Prostate gland (tissue), 2 donors: ENCODE measurements at regions not wholly inside any gene's neighbourhood (a gene's known extent, or its start where the extent isn't known, plus 50 kb on each side); places are given as distances from the start of the nearest gene placed in this dataset.

Experiments used
- DNase-seq: peaks from one replicate; pipeline ENCODE4 v3.0.0-alpha.2; 2019; ENCODE audit warnings: low spot score
- H3K27ac ChIP-seq, 2 donors: fragments of 200-600 bp; sonication (generic); 2 replicates each; pipeline ENCODE4 v1.5.1; 2017 to 2019
- H3K27me3 ChIP-seq: fragments of 200-600 bp; sonication (generic); replicated peaks from 2 replicates; pipeline ENCODE4 v1.5.1; 2019; ENCODE audit not compliant: insufficient read depth
- H3K36me3 ChIP-seq, 2 donors: fragments of 200-600 bp; sonication (generic); 1 replicate in 1 of 2; 2 replicates in 1 of 2; pipeline versions ENCODE4 v1.5.1 to v1.8.1; 2017 to 2019
- H3K4me1 ChIP-seq: fragments of 200-600 bp; sonication (generic); replicated peaks from 2 replicates; pipeline ENCODE4 v1.5.1; 2019
- H3K4me3 ChIP-seq, 2 donors: fragments of 200-600 bp; sonication (generic); 2 replicates each; pipeline ENCODE4 v1.5.1; 2017 to 2019
- H3K9me3 ChIP-seq: fragments of 200-600 bp; sonication (generic); 2 replicates; pipeline ENCODE4 v1.5.1; 2017
- POLR2A ChIP-seq: fragments of 450-650 bp; IDR thresholded peaks from one replicate; pipeline ENCODE4 v1.6.1; 2016; ENCODE audit warnings: antibody characterized with exemption, mild to moderate bottlenecking
- POLR2AphosphoS5 ChIP-seq: sonication (generic); formaldehyde crosslinking; IDR thresholded peaks from one replicate; pipeline ENCODE4 v1.6.1; 2017; ENCODE audit warnings: antibody characterized with exemption
- WGBS: methylation state at CpG from one replicate; pipeline ENCODE4 v1.1.5; 2018; 5-methylcytosine and 5-hydroxymethylcytosine counted together
- intact Hi-C: fragments of 100-400 bp; cut with DNase I; formaldehyde crosslinking; loops from one replicate; pipeline ENCODE4 v1.14.2; 2022
- TF ChIP-seq, protein P1 (sequence below), 4 experiments: fragments of 200-600 bp in 2 of 4; fragments of 450-650 bp in 2 of 4; sonication (generic) in 2 of 4; IDR thresholded peaks; 1 replicate in 3 of 4; 2 replicates in 1 of 4; pipeline ENCODE4 v1.5.1; 2016 to 2019; ENCODE audit warnings: antibody characterized with exemption in 4 of 4, mild to moderate bottlenecking in 2 of 4, moderate library complexity in 2 of 4

DNA sequence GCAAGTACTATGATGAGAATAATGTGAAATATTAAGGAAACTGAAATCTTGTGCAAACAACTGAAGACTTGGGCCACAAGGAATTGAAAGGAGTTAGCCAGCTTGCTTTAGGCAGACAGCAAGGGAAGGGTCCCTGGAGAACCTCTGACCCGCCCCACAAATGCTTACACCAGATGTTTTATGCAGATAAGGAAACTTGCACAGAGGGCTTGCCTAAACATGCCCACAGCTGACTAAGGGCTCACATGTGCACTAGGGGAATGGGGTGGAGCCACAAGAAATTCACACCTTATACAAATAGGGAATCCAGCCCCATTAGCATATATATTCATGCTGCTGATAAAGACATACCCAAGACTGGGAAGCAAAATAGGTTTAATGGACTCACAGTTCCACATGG lies 86.1 kb upstream of the CYYR1 start:
- H3K4me1 ChIP-seq = no peaks in the 10 kb centered on the region
- WGBS = 53% methylated on average over 1 of the region's 1 CpG
- H3K4me3 ChIP-seq = no peak overlapping the region
- no peaks in the 10 kb centered on the region for H3K9me3 ChIP-seq
- H3K27ac ChIP-seq = no peak overlapping the region
- TF ChIP-seq POLR2AphosphoS5 (no peak), POLR2A (no peak)
- TF ChIP-seq, protein P1, sequence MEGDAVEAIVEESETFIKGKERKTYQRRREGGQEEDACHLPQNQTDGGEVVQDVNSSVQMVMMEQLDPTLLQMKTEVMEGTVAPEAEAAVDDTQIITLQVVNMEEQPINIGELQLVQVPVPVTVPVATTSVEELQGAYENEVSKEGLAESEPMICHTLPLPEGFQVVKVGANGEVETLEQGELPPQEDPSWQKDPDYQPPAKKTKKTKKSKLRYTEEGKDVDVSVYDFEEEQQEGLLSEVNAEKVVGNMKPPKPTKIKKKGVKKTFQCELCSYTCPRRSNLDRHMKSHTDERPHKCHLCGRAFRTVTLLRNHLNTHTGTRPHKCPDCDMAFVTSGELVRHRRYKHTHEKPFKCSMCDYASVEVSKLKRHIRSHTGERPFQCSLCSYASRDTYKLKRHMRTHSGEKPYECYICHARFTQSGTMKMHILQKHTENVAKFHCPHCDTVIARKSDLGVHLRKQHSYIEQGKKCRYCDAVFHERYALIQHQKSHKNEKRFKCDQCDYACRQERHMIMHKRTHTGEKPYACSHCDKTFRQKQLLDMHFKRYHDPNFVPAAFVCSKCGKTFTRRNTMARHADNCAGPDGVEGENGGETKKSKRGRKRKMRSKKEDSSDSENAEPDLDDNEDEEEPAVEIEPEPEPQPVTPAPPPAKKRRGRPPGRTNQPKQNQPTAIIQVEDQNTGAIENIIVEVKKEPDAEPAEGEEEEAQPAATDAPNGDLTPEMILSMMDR (IDR thresholded peaks at IDR 0.05) = no peak
- no peaks in the 10 kb centered on the region for H3K27me3 ChIP-seq
- no peaks in the 10 kb centered on the region for H3K36me3 ChIP-seq
- no peak for DNase-seq
- intact Hi-C loops = no loop called here

DNA sequence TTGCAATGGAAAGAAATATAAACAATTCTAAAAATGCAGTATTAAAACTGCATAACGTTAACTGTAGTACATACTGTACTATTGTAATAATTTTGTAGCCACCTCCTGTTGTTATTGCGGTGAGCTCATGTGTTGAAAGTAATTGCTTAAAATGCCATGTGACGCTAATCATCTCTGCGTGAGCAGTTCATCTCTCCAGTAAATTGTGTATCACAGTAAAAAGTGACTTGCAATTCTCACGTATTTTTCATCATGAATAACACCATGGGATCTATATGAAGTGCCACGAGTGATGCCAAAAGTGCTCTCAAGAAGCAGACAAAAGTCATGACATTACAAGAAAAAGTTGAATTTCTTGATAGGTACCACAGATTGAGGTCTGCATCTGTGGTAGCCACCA lies 82.4 kb upstream of the CYYR1 start:
- no peaks in the 10 kb centered on the region for H3K9me3 ChIP-seq
- no peak for DNase-seq
- no peaks in the 10 kb centered on the region for H3K4me1 ChIP-seq
- H3K27me3 ChIP-seq = no peaks in the 10 kb centered on the region
- H3K4me3 ChIP-seq = no peak overlapping the region
- TF ChIP-seq POLR2A (no peak), POLR2AphosphoS5 (no peak)
- TF ChIP-seq, protein P1 (IDR thresholded peaks at IDR 0.05) = no peak
- intact Hi-C loops = no loop called here
- no peaks in the 10 kb centered on the region for H3K36me3 ChIP-seq
- no peak overlapping the region for H3K27ac ChIP-seq
- 82% methylated on average over 6 of the region's 6 CpGs for WGBS

DNA sequence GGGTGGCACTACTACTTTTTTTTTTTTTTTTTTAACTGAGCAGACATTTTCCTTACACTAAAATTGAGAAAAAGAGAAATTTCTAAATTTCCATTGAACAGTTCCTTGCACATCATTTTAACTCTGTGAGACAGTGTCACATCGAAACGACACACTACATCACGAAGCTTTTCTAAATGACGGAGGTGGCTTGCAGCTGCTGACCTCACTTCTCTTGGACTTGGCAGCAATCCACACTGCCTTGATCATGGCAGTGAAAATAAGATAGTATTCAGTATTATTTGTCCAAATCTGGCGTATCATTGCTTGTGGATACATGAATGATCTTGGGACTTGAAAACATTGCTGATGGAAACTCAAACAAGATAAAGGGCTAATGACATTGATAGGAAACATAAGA lies 80.3 kb upstream of the CYYR1 start:
- Histone ChIP-seq H3K27ac (no peak overlapping the region), H3K4me1 (no peaks in the 10 kb centered on the region), H3K9me3 (no peaks in the 10 kb centered on the region), H3K36me3 (no peaks in the 10 kb centered on the region), H3K27me3 (no peaks in the 10 kb centered on the region), H3K4me3 (no peak overlapping the region)
- TF ChIP-seq, protein P1 (IDR thresholded peaks at IDR 0.05) = no peak
- TF ChIP-seq POLR2AphosphoS5 = no peak
- no peak for TF ChIP-seq POLR2A
- 76% methylated on average over 5 of the region's 5 CpGs for WGBS
- DNase-seq = no peak
- intact Hi-C loops = no loop called here

DNA sequence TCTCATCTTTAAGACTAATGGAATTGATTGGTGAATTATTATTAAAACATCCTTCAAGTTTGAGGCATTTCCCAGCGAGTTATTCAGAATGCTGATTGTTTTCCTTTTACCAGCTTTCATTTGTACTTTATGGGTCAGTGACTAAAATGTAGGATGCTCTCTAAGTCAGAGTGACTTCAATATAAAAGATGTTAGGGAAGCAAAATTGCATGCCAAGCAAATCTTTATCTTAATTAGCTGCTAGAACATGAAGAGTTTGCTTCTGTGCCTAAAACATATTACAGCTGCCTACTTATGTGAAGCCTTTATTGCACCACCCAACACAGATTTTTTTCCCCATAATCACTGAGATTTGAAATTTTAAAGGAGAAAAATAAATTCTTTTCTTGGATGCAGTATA lies 79.8 kb upstream of the CYYR1 start:
- Histone ChIP-seq H3K4me1 (no peaks in the 10 kb centered on the region), H3K27me3 (no peaks in the 10 kb centered on the region), H3K27ac (no peak overlapping the region), H3K36me3 (no peaks in the 10 kb centered on the region), H3K4me3 (no peak overlapping the region), H3K9me3 (no peaks in the 10 kb centered on the region)
- DNase-seq = no peak
- 22% methylated on average over 1 of the region's 1 CpG for WGBS
- no peak for TF ChIP-seq POLR2AphosphoS5
- intact Hi-C loops = no loop called here

DNA sequence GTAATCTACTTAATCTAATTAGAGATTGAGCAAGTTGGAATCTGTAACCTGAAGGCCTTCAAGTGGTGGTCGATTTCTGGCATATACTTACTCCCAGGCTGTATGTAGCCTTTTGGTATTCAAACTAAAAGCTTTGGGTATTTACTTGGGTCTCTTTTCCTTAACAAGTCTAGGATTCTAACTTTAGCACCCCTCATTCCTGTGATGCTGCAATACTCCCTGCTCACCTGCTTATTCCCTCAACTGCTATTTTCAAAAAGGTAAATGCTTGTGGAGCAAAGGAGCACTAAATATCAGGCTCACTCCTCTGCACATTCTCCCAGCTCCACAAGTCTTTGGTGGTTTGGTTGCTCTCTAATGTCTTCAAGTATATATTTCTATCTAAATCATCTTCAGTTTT lies 68.0 kb upstream of the CYYR1 start:
- Histone ChIP-seq H3K27ac (no peak overlapping the region), H3K9me3 (no peaks in the 10 kb centered on the region), H3K4me3 (no peak overlapping the region), H3K4me1 (no peaks in the 10 kb centered on the region), H3K36me3 (no peaks in the 10 kb centered on the region), H3K27me3 (no peaks in the 10 kb centered on the region)
- no peak for DNase-seq
- 74% methylated on average over 1 of the region's 1 CpG for WGBS
- TF ChIP-seq POLR2A (no peak), POLR2AphosphoS5 (no peak)
- TF ChIP-seq, protein P1 (IDR thresholded peaks at IDR 0.05) = no peak
- intact Hi-C loops = no loop called here
